ENCODE measurements at regions not wholly inside any gene's neighbourhood (a gene's known extent, or its start where the extent isn't known, plus 50 kb on each side); places are given as distances from the start of the nearest gene placed in this dataset.
"Not testable (repeated sequence)": the region's sequence is repeated elsewhere in the genome, so short reads cannot be mapped to it uniquely, and the experiment has no call there.

DNA sequence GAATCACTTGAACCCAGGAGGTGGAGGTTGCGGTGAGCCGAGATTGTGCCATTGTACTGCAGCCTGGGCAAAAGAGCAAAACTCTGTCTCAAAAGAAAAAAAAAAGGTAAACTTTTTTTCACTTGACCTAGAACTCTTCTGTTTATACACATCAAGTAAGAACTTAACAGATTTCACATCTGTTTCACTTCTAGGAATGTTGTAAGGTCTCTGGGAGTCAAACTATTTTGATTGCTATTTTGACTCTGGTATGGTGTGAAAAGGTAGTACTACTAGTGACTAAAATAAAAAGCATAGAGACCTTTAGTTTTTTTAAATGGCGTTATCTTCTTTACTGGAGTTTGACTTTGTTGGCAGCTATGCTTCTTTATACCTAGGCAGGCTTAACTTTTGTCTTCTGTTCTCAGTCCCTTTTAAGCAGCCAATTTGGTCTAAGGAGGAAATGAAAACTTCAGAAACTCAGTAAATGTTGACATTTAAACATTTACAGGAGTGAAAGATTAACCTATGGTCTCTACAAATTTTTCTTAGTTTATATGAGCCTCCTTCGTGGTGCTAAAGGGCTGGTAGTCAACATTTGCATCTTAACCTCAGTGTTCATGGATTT is 84.7 kb downstream of the METTL2B start:
- not testable (repeated sequence) for DNase-seq

- not testable (repeated sequence) for DNase-seq
Measured at GRCh38 chr7:128562795-128563194, 86.2 kb downstream of the METTL2B start.

- DNase-seq: not testable (repeated sequence)
Measured at GRCh38 chr7:128564123-128564700, 87.7 kb downstream of the METTL2B start.

DNA sequence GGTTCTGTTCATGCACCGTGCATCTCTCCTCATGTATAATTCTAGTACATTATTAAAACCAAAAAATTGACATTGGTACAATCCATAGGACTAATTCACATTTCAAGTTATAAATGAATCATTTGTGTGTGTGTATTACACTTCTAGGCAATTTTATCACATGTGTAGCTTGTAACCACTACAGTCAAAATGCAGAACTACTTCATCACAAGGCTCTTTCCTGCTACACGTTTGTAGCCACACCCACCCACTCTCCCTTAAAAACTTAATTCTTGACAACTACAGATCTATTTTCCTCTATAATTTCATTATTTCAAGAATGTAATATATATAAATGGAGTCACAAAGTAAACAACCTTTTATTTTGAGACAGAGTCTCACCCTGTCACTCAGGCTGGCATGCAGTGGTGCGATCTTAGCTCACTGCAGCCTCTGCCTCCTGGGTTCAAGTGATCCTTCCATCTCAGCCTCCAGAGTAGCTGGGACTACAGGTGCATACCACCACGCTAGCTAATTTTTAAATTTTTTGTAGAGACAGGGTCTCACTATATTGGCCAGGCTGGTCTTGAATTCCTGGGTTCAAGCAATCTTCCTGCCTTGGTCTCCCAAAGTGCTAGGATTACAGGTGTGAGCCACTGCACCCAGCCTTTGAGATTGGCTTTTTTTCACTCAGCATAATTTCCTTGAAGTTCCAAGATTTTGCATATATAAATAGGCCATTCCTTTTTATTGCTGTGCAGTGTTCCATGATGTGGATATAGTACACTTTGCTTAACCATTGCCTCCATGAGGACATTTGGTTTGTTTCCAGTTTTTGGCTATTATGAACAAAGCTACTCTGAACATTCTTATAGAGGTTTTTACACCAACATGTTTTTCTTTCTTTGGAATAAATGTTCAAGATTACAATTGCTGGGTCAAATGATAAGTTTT is 88.7 kb downstream of the METTL2B start:
- not testable (repeated sequence) for DNase-seq

DNA sequence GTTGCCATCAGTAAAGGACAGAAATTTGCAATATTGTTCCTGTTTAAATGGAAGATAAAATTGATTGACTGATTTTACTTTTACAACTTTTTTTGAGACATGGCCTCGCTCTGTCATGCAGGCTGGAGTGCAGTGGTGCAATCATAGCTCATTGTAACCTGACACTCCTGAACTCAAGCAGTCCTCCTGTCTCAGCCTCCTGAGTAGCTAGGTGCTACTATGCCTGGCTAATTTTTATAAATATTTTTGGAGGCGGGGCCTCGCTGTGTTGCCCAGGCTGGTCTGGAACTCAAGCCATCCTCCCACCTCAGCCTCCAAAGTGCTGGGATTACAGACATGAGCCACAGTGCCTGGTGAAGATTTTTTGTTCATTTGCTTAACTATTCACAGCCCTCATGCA is 96.8 kb upstream of the GARIN1A start:
- not testable (repeated sequence) for DNase-seq

- DNase-seq: not testable (repeated sequence)
Measured at GRCh38 chr7:128576953-128577352, 95.1 kb upstream of the GARIN1A start.

GRCh38 chr7:128579843-128580242 is 92.2 kb upstream of the GARIN1A start:
- DNase-seq: not testable (repeated sequence)

DNA sequence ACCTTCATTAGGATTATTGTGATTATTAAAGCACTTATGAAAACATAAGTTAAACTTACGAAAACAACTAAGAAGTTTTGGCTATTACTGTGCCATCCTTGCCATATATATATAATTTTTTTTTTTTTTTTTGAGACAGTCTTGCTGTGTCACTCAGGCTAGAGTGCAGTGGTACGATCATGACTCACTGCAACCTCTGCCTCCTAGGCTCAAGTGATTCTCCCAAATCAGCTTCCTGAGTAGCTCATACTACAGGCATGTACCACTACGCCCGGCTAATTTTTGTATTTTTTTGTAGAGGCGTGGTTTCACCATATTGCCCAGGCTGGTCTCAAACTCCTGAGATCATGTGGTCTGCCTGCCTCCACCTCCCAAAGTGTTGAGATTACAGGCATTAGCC is 91.0 kb upstream of the GARIN1A start:
- not testable (repeated sequence) for DNase-seq

DNA sequence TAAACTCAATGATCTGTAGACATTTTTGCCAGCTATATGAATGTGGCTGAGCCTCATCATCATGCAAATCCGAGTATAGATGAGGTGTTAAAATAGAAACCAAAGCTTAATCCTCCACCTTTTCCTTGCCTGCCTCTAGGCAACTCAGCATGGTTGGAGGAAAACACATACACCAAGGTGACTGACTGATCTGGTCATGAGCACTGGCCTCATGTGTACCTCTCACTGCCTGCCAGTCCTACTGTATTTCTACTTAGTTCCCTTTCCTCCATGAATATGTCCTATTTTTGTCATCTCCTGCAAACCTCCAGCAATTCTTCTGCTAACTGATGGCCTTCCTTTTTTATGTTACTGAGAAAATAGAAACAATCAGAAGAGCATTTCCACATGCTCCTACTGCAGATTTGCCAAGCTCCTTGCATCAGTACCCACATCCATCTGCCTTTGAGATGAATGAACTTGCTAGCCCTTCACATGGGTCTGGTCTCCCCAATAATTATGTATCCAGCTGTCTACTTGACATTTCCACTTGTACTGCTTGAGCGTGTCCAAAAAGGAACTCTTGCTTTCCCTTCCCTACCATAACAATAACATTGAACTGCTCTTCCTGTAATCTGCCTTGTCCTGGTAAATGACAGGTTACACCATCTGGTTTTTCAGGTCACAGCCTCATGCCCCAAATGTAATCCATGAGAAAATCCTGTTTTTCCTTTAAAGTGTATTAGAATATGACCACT is 90.1 kb upstream of the GARIN1A start:
- DNase-seq: not testable (repeated sequence)

GRCh38 chr7:128586715-128587114 is 85.4 kb upstream of the GARIN1A start:
- DNase-seq: not testable (repeated sequence)

- no peak for DNase-seq
Measured at GRCh38 chr7:128591705-128592104, 80.4 kb upstream of the GARIN1A start.

GRCh38 chr7:128592209-128592608 is 79.9 kb upstream of the GARIN1A start:
- not testable (repeated sequence) for DNase-seq

DNA sequence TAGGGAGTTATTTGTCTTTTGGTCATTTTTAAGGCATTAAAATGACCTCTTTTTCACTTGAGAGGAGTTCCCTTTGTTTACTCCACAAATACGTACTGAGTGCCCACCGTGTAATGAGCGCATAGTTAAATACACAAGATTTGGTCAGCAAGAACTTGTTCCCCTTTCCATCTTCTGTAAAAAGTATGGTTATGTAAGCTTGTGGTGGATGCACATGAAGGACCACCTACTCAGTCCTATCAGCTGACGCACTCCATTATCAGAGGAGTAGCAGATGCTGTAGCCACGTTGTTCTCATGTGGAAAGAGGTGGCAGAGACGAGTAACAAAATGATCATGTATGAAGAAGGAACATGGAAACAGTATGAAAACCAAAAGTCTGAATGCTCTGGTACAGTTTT is 78.0 kb upstream of the GARIN1A start:
- DNase-seq: not testable (repeated sequence)

- not testable (repeated sequence) for DNase-seq
Measured at GRCh38 chr7:128596336-128597128, 75.6 kb upstream of the GARIN1A start.

- DNase-seq: not testable (repeated sequence)
Measured at GRCh38 chr7:128598946-128599345, 73.1 kb upstream of the GARIN1A start.

DNA sequence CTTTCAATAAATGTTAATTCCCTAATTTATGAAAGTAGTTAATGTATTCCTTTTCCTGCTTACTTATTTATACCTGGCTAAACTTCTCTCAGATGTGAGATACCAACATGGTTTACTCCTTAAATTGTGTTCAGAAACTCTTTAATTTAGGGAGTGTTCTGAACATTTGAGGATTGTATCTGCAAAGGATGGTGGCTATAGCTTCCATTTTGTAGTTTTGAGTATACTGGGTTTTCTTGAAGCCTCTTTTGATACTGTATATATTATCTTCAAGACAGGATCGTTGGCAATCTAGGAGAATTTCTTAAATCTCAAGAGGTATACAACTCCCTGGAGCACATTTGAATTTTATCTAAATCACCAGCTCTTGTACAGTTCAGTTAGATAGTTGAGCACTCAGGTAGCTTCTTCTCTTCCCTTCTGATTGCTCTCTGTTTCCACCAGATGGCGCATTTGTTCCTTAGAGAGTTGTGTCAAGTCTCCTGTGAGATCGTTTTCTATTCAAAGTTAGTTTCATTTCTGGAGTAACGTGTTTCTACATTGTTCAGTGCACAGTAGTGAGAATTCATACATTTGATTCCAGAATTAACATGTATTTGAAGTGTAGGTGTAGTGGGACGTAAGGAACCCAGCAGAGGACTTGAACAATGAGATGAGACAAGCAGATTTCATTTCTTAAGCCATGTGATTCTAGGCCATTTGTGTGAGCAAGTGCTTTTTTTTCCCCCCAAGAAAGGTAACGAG is 63.2 kb upstream of the GARIN1A start:
- DNase-seq: peak; percentile 13 to 30

DNA sequence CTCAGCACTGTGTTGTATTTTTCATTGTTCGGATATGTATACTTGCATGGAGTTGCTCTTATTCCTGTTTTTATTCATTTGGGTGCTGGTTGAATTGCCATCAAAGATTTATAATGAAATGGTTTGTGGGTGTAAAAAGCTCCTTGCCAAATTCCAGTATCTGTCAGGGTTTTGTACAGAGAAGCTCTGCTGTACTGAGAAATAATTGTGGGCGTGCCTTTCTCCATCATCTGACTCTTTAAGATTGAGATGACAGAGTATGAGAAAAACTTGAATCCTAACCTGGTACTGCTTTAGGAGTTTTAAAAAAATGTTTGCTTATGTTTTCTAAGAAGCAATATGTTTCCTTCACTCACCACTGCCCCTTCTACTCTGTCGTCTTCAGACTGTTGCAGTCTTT is 58.7 kb upstream of the GARIN1A start:
- not testable (repeated sequence) for DNase-seq

GRCh38 chr7:128614812-128615211 is 57.3 kb upstream of the GARIN1A start:
- DNase-seq: not testable (repeated sequence)

- DNase-seq: not testable (repeated sequence)
Measured at GRCh38 chr7:128616799-128617198, 55.3 kb upstream of the GARIN1A start.

Measured in stimulated activated CD4-positive, alpha-beta T cell treated with anti-CD3 and anti-CD28 coated beads, Interleukin-2, amount 100 ng/mL, for 48 hours (primary cell).